GM19023 (cell line): ENCODE measurements at regions not wholly inside any gene's neighbourhood (a gene's known extent, or its start where the extent isn't known, plus 50 kb on each side); places are given as distances from the start of the nearest gene placed in this dataset.
"Not testable (repeated sequence)": the region's sequence is repeated elsewhere in the genome, so short reads cannot be mapped to it uniquely, and the experiment has no call there.

Experiments
- ATAC-seq: cut with Tn5 transposase; IDR thresholded peaks from one replicate; pipeline ENCODE4 v1.9.1; 2021; ENCODE audit warnings: mild to moderate bottlenecking, moderate library complexity; ENCODE audit not compliant: unreplicated experiment

- ATAC-seq, result no peak
Observed at GRCh38 chr9:26669701-26670670, 222.6 kb downstream of the CAAP1 start.

GRCh38 chr9:26667882-26668281 lies 224.7 kb downstream of the CAAP1 start:
- no peak for ATAC-seq

- no peak for ATAC-seq
Observed at GRCh38 chr9:26665666-26666065, 226.9 kb downstream of the CAAP1 start.

GRCh38 chr9:26664087-26664773 lies 228.4 kb downstream of the CAAP1 start:
- ATAC-seq, result not testable (repeated sequence)

- ATAC-seq, result no peak
Observed at GRCh38 chr9:26662476-26662875, 230.1 kb downstream of the CAAP1 start.

- ATAC-seq, result no peak
Observed at GRCh38 chr9:26658476-26658875, 234.1 kb downstream of the CAAP1 start.

GRCh38 chr9:26657958-26658357 lies 234.6 kb downstream of the CAAP1 start:
- ATAC-seq, result no peak

- ATAC-seq, result no peak
Observed at GRCh38 chr9:26656003-26656870, 236.4 kb downstream of the CAAP1 start.

- ATAC-seq, result no peak
Observed at GRCh38 chr9:26655166-26655565, 237.4 kb downstream of the CAAP1 start.

GRCh38 chr9:26650325-26650724 lies 242.3 kb downstream of the CAAP1 start:
- ATAC-seq, result no peak

GRCh38 chr9:26643826-26644225 lies 248.8 kb downstream of the CAAP1 start:
- no peak for ATAC-seq

GRCh38 chr9:26639761-26640160 lies 252.8 kb downstream of the CAAP1 start:
- no peak for ATAC-seq

- no peak for ATAC-seq
Observed at GRCh38 chr9:26637101-26637500, 255.5 kb downstream of the CAAP1 start.

- not testable (repeated sequence) for ATAC-seq
Observed at GRCh38 chr9:26613851-26614350, 278.7 kb downstream of the CAAP1 start.

- no peak for ATAC-seq
Observed at GRCh38 chr9:26612211-26612610, 280.4 kb downstream of the CAAP1 start.

GRCh38 chr9:26606756-26607155 lies 285.8 kb downstream of the CAAP1 start:
- ATAC-seq, result no peak

- no peak for ATAC-seq
Observed at GRCh38 chr9:26605367-26605766, 287.2 kb downstream of the CAAP1 start.

GRCh38 chr9:26604076-26604662 lies 288.4 kb downstream of the CAAP1 start:
- ATAC-seq, result no peak

- ATAC-seq, result no peak
Observed at GRCh38 chr9:26603617-26604016, 289.0 kb downstream of the CAAP1 start.

- no peak for ATAC-seq
Observed at GRCh38 chr9:26597542-26598149, 295.0 kb downstream of the CAAP1 start.
